GM23338 (cell line): ENCODE measurements at regions not wholly inside any gene's neighbourhood (a gene's known extent, or its start where the extent isn't known, plus 50 kb on each side); places are given as distances from the start of the nearest gene placed in this dataset.

Experiments
- ATAC-seq: fragments of 200-7000 bp; cut with Tn5 transposase; 3 replicates; pipeline ENCODE4 v1.9.1; 2020
- DNase-seq: peaks from one replicate; pipeline ENCODE4 v3.0.0-alpha.2; 2015; ENCODE audit warnings: low spot score
- H2AFZ ChIP-seq: fragments of 200-600 bp; sonication (generic); 2 replicates; pipeline ENCODE4 v1.8.0; 2016; ENCODE audit warnings: antibody characterized with exemption, mild to moderate bottlenecking, moderate library complexity
- H3F3A ChIP-seq: fragments of 200-600 bp; sonication (generic); replicated peaks from 2 replicates; pipeline ENCODE4 v1.8.0; 2017; ENCODE audit warnings: antibody characterized with exemption, mixed run types, low read depth
- H3K27ac ChIP-seq: fragments of 200-600 bp; sonication (generic); 2 replicates; pipeline ENCODE4 v1.6.1; 2016; ENCODE audit warnings: low read depth
- H3K27me3 ChIP-seq: fragments of 200-600 bp; sonication (generic); 2 replicates; pipeline ENCODE4 v1.8.0; 2016; ENCODE audit warnings: mild to moderate bottlenecking, mixed run types, moderate library complexity; ENCODE audit not compliant: insufficient read depth
- H3K36me3 ChIP-seq: fragments of 200-600 bp; sonication (generic); 2 replicates; pipeline ENCODE4 v1.8.0; 2016; ENCODE audit warnings: mild to moderate bottlenecking; ENCODE audit not compliant: insufficient read depth
- H3K4me1 ChIP-seq: fragments of 200-600 bp; sonication (generic); 2 replicates; pipeline ENCODE4 v1.8.0; 2016; ENCODE audit warnings: mild to moderate bottlenecking, moderate library complexity; ENCODE audit not compliant: insufficient read depth
- H3K4me2 ChIP-seq: fragments of 200-600 bp; sonication (generic); 2 replicates; pipeline ENCODE4 v1.7.1; 2017; ENCODE audit warnings: mixed run types
- H3K4me3 ChIP-seq: fragments of 200-600 bp; sonication (generic); 2 replicates; pipeline ENCODE4 v1.6.1; 2016; ENCODE audit warnings: mixed run types
- H3K79me2 ChIP-seq: fragments of 200-600 bp; sonication (generic); replicated peaks from 2 replicates; pipeline ENCODE4 v1.8.0; 2017; ENCODE audit warnings: mild to moderate bottlenecking; ENCODE audit not compliant: insufficient read depth
- H3K9me2 ChIP-seq: fragments of 200-600 bp; sonication (generic); 2 replicates; pipeline ENCODE4 v1.8.0; 2017; ENCODE audit not compliant: insufficient read depth
- H4K20me1 ChIP-seq: fragments of 200-600 bp; sonication (generic); replicated peaks from 2 replicates; pipeline ENCODE4 v1.8.0; 2017; ENCODE audit warnings: mild to moderate bottlenecking; ENCODE audit not compliant: insufficient read depth
- H3K27ac Mint-ChIP-seq: 2 replicates; pipeline ENCODE4 v1.8.0; 2020; ENCODE audit warnings: inconsistent platforms, mild to moderate bottlenecking, moderate library complexity, mixed read lengths
- H3K27me3 Mint-ChIP-seq: 3 replicates; pipeline ENCODE4 v1.8.0; 2022; ENCODE audit warnings: low read depth, mild to moderate bottlenecking, moderate library complexity, mixed read lengths, inconsistent platforms; ENCODE audit not compliant: insufficient read depth, poor library complexity
- H3K36me3 Mint-ChIP-seq: 3 replicates; pipeline ENCODE4 v1.8.0; 2021; ENCODE audit warnings: low read depth, mild to moderate bottlenecking, inconsistent platforms, moderate library complexity, mixed read lengths
- H3K4me1 Mint-ChIP-seq: 3 replicates; pipeline ENCODE4 v1.8.0; 2020; ENCODE audit warnings: mild to moderate bottlenecking, inconsistent platforms, mixed read lengths
- H3K4me3 Mint-ChIP-seq: 3 replicates; pipeline ENCODE4 v1.8.0; 2021; ENCODE audit warnings: moderate library complexity, mild to moderate bottlenecking, inconsistent platforms, mixed read lengths
- H3K9me3 Mint-ChIP-seq: 3 replicates; pipeline ENCODE4 v1.8.0; 2020; ENCODE audit warnings: moderate library complexity, mild to moderate bottlenecking, inconsistent platforms, mixed read lengths
- CREB1 ChIP-seq: fragments of 250-450 bp; sonication (Bioruptor Pico); IDR thresholded peaks from 2 replicates; pipeline ENCODE4 v1.5.0; 2020; ENCODE audit warnings: low read depth, mild to moderate bottlenecking, moderate library complexity
- CTCF ChIP-seq, 2 experiments: fragments of 200-600 bp in 1 of 2; sonication (generic) in 1 of 2; conservative IDR thresholded peaks; 2 replicates each; pipeline versions ENCODE4 v1.5.1 to v1.6.1; 2016 to 2017; ENCODE audit warnings: antibody characterized with exemption in 2 of 2, low read depth in 2 of 2, mild to moderate bottlenecking in 2 of 2, moderate library complexity in 1 of 2
- ETS1 ChIP-seq: IDR thresholded peaks from 2 replicates; pipeline ENCODE4 v1.6.1; 2016; ENCODE audit warnings: antibody characterized with exemption
- EZH2 ChIP-seq: fragments of 200-600 bp; sonication (generic); IDR thresholded peaks from one replicate; pipeline ENCODE4 v1.8.0; 2017; ENCODE audit warnings: antibody characterized with exemption, mild to moderate bottlenecking, low read depth; ENCODE audit not compliant: unreplicated experiment
- EZH2phosphoT487 ChIP-seq: fragments of 200-600 bp; sonication (generic); IDR thresholded peaks from one replicate; pipeline ENCODE4 v1.8.1; 2018; ENCODE audit warnings: antibody characterized with exemption; ENCODE audit not compliant: unreplicated experiment
- JUNB ChIP-seq: IDR thresholded peaks from one replicate; pipeline ENCODE4 v1.6.1; 2016; ENCODE audit warnings: antibody characterized with exemption; ENCODE audit not compliant: unreplicated experiment
- NANOG ChIP-seq: IDR thresholded peaks from 2 replicates; pipeline ENCODE4 v1.6.1; 2016; ENCODE audit warnings: antibody characterized with exemption, borderline replicate concordance
- POLR2AphosphoS5 ChIP-seq: IDR thresholded peaks from 2 replicates; pipeline ENCODE4 v1.6.1; 2016; ENCODE audit warnings: antibody characterized with exemption, low read depth
- REST ChIP-seq: IDR thresholded peaks from one replicate; pipeline ENCODE4 v1.6.1; 2018; ENCODE audit warnings: antibody characterized with exemption; ENCODE audit not compliant: unreplicated experiment
- STAT1 ChIP-seq: IDR thresholded peaks from one replicate; pipeline ENCODE4 v1.6.1; 2016; ENCODE audit warnings: antibody characterized with exemption; ENCODE audit not compliant: unreplicated experiment
- ZNF114 ChIP-seq: fragments of 250-450 bp; sonication (Bioruptor Pico); IDR thresholded peaks from 2 replicates; pipeline ENCODE4 v1.5.0; 2020; ENCODE audit warnings: mild to moderate bottlenecking, moderate library complexity
- ZNF331 ChIP-seq: fragments of 250-450 bp; sonication (Bioruptor Pico); IDR thresholded peaks from 2 replicates; pipeline ENCODE4 v1.5.0; 2020; ENCODE audit warnings: low read depth, mild to moderate bottlenecking, moderate library complexity

GRCh38 chr3:124404621-124405020, 325.6 kb upstream of the UMPS start:
- Mint-ChIP-seq H3K9me3 (no peaks in the 10 kb centered on the region), H3K4me3 (no peak overlapping the region), H3K27me3 (no peaks in the 10 kb centered on the region), H3K4me1 (no peaks in the 10 kb centered on the region), H3K27ac (no peak overlapping the region), H3K36me3 (no peaks in the 10 kb centered on the region)
- no peak overlapping the region for H2AFZ ChIP-seq
- DNase-seq: no peak
- H3K4me2 ChIP-seq: no peak overlapping the region
- H3K36me3 ChIP-seq: no peaks in the 10 kb centered on the region
- no peak overlapping the region for H3K4me3 ChIP-seq
- no peaks in the 10 kb centered on the region for H3K27me3 ChIP-seq
- ATAC-seq: no peak
- H3K27ac ChIP-seq: no peak overlapping the region
- H4K20me1 ChIP-seq: no peaks in the 10 kb centered on the region
- no peaks in the 10 kb centered on the region for H3K4me1 ChIP-seq
- H3K9me2 ChIP-seq: no peaks in the 10 kb centered on the region
- no peaks in the 10 kb centered on the region for H3K79me2 ChIP-seq
- no peak for TF ChIP-seq CTCF (conservative IDR thresholded peaks at IDR 0.05; ENCODE audit: low read depth in 2 of 2)
- TF ChIP-seq ZNF114 (CRISPR knock-in tag): no peak
- TF ChIP-seq EZH2phosphoT487: no peak
- TF ChIP-seq POLR2AphosphoS5: no peak
- no peak for TF ChIP-seq CREB1 (CRISPR knock-in tag)
- TF ChIP-seq STAT1: no peak
- no peaks in the 10 kb centered on the region for H3F3A ChIP-seq

- Histone ChIP-seq H3K36me3 (no peaks in the 10 kb centered on the region), H3K79me2 (no peaks in the 10 kb centered on the region), H3K27me3 (no peaks in the 10 kb centered on the region), H3K4me1 (no peaks in the 10 kb centered on the region), H3K9me2 (no peaks in the 10 kb centered on the region), H3F3A (no peaks in the 10 kb centered on the region), H3K27ac (no peak overlapping the region), H3K4me3 (no peak overlapping the region), H3K4me2 (no peak overlapping the region), H4K20me1 (no peaks in the 10 kb centered on the region), H2AFZ (no peak overlapping the region)
- ATAC-seq (no peak), DNase-seq (no peak)
- Mint-ChIP-seq H3K4me3 (no peak overlapping the region), H3K36me3 (no peaks in the 10 kb centered on the region), H3K27me3 (no peaks in the 10 kb centered on the region), H3K27ac (no peak overlapping the region), H3K9me3 (no peaks in the 10 kb centered on the region), H3K4me1 (peaks cover 4% of the 10 kb centered on the region; the same call in 2 of the 3 replicates)
- no peak for TF ChIP-seq JUNB
- no peak for TF ChIP-seq ETS1
- TF ChIP-seq ZNF114 (CRISPR knock-in tag): no peak
- TF ChIP-seq EZH2: no peak
- no peak for TF ChIP-seq CREB1 (CRISPR knock-in tag)
- no peak for TF ChIP-seq POLR2AphosphoS5
- TF ChIP-seq NANOG: no peak
- TF ChIP-seq STAT1: no peak
- no peak for TF ChIP-seq EZH2phosphoT487
- no peak for TF ChIP-seq REST
- no peak for TF ChIP-seq ZNF331 (CRISPR knock-in tag)
These were observed 323.0 kb upstream of the UMPS start for GRCh38 chr3:124407260-124407659.
